HG02588 (cell line): ENCODE measurements at regions not wholly inside any gene's neighbourhood (a gene's known extent, or its start where the extent isn't known, plus 50 kb on each side); places are given as distances from the start of the nearest gene placed in this dataset.
A peak's percentile ranks its signal among the peaks of the same experiment; 100 is the strongest.

ENCODE experiments used
- ATAC-seq: cut with Tn5 transposase; IDR thresholded peaks from one replicate; pipeline ENCODE4 v1.9.1; 2021; ENCODE audit warnings: mild to moderate bottlenecking, moderate library complexity; ENCODE audit not compliant: unreplicated experiment

- ATAC-seq, result no peak
Measured at GRCh38 chr9:2243666-2244555, 228.8 kb downstream of the SMARCA2 start.

- ATAC-seq, result no peak
Measured at GRCh38 chr9:2247340-2247739, 232.2 kb downstream of the SMARCA2 start.

GRCh38 chr9:2248768-2249265 lies 233.7 kb downstream of the SMARCA2 start:
- ATAC-seq, result no peak

GRCh38 chr9:2253636-2254580 lies 238.8 kb downstream of the SMARCA2 start:
- ATAC-seq, result no peak

- ATAC-seq, result no peak
Measured at GRCh38 chr9:2255128-2255527, 240.0 kb downstream of the SMARCA2 start.

- no peak for ATAC-seq
Measured at GRCh38 chr9:2257248-2257929, 242.2 kb downstream of the SMARCA2 start.

GRCh38 chr9:2260417-2261306 lies 245.5 kb downstream of the SMARCA2 start:
- no peak for ATAC-seq

GRCh38 chr9:2261421-2262103 lies 246.4 kb downstream of the SMARCA2 start:
- ATAC-seq, result no peak

- ATAC-seq, result no peak
Measured at GRCh38 chr9:2262386-2263071, 247.4 kb downstream of the SMARCA2 start.

- ATAC-seq, result no peak
Measured at GRCh38 chr9:2263111-2263510, 248.0 kb downstream of the SMARCA2 start.

GRCh38 chr9:2263665-2264064 lies 248.5 kb downstream of the SMARCA2 start:
- ATAC-seq, result no peak

- ATAC-seq, result no peak
Measured at GRCh38 chr9:2264081-2264480, 248.9 kb downstream of the SMARCA2 start.

- ATAC-seq, result no peak
Measured at GRCh38 chr9:2267181-2267745, 252.1 kb downstream of the SMARCA2 start.

- ATAC-seq, result no peak
Measured at GRCh38 chr9:2269778-2270177, 254.6 kb downstream of the SMARCA2 start.

- no peak for ATAC-seq
Measured at GRCh38 chr9:2270565-2270964, 255.4 kb downstream of the SMARCA2 start.

GRCh38 chr9:2271426-2271825 lies 256.3 kb downstream of the SMARCA2 start:
- ATAC-seq, result peak; percentile 91

GRCh38 chr9:2274762-2275161 lies 259.6 kb downstream of the SMARCA2 start:
- no peak for ATAC-seq

GRCh38 chr9:2276296-2276695 lies 261.1 kb downstream of the SMARCA2 start:
- no peak for ATAC-seq
